NCI-H1105 treated with DMSO at 0.1 percent for 48 hours (cell line): ENCODE measurements at regions not wholly inside any gene's neighbourhood (a gene's known extent, or its start where the extent isn't known, plus 50 kb on each side); places are given as distances from the start of the nearest gene placed in this dataset.
"Not testable (repeated sequence)": the region's sequence is repeated elsewhere in the genome, so short reads cannot be mapped to it uniquely, and the experiment has no call there.

Experiments
- DNase-seq: peaks from one replicate; lab custom pipeline; 2025; lab: John Stamatoyannopoulos, UW

DNA sequence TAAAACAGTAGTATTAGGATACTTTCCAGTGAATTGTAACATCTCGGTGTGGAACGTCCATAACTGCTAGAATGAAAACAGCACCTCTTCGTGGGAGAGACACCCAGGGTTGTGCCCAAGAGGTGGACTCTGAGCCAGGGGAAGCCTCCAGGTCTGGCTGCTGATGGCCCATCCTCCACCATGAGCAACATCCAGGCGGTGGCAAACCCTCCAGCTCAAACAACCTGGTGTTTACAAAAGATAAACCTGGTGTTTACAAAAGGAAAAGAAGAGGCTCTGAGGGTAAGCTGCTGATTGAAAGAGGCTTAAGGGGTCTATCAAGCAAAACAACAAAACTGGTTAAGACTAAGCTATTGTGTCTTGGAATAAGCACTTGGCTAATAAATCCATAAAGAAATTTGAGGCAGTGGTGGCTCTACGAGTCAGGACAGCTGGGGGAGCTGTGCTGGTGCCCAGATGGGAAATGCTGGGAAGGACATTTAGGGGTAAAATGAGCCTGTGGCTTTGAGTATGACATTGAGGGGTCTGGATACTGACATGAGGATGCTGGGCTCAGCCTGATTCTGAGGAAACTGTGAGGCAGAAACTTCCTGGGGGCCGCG, 909.0 kb downstream of the BRD1 start:
- peak; percentile 88 for DNase-seq

DNA sequence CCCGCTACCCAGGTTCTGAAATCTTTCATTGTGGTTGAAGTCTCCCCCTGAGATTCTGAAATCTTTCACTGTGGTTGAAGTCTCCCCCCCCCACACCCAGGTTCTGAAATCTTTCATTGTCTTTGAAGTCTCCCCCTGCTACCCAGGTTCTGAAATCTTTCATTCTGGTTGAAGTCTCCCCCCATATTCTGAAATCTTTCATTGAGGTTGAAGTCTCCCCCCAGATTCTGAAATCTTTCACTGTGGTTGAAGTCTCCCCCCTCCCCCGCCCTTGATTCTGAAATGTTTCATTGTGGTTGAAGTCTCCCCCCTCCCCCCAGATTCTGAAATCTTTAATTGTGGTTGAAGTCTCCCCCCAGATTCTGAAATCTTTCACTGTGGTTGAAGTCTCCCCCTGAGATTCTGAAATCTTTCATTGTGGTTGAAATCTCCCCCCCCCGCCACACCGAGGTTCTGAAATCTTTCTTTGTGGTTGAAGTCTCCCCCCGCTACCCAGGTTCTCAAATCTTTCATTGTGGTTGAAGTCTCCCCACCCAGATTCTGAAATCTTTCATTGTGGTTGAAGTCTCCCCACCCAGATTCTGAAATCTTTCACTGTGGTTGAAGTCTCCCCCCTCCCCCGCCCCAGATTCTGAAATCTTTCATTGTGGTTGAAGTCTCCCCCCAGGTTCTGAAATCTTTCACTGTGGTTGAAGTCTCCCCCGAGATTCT, 915.2 kb downstream of the BRD1 start:
- DNase-seq, result not testable (repeated sequence)

DNA sequence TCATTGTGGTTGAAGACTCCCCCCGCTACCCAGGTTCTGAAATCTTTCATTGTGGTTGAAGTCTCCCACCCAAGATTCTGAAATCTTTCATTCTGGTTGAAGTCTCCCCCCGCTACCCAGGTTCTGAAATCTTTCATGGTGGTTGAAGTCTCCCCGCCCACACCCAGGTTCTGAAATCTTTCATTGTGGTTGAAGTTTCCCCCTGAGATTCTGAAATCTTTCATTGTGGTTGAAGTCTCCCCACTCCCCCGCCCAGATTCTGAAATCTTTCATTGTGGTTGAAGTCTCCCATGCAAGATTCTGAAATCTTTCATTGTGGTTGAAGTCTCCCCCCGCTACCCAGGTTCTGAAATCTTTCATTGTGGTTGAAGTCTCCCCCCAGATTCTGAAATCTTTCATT, 916.0 kb downstream of the BRD1 start:
- not testable (repeated sequence) for DNase-seq

GRCh38 chr22:48911067-48911466, 916.6 kb downstream of the BRD1 start:
- not testable (repeated sequence) for DNase-seq

GRCh38 chr22:48908547-48908946, 919.1 kb downstream of the BRD1 start:
- no peak for DNase-seq

DNA sequence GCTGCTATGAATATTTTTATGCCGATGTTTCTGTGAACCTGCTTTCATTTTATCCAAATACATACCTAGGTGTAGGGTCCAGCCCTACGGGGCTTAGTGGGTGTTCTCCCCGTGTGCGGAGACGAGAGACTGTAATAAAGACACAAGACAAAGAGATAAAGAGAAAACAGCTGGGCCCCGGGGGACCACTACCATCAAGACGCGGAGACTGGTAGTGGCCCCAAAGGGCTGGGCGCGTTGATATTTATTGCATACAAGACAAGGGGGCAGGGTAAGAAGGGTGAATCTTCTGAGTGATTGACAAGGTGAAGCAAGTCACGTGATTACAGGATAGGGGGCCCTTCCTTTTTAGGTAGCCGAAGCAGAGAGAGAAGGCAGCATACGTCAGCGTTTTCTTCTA, 920.1 kb downstream of the BRD1 start:
- no peak for DNase-seq

DNA sequence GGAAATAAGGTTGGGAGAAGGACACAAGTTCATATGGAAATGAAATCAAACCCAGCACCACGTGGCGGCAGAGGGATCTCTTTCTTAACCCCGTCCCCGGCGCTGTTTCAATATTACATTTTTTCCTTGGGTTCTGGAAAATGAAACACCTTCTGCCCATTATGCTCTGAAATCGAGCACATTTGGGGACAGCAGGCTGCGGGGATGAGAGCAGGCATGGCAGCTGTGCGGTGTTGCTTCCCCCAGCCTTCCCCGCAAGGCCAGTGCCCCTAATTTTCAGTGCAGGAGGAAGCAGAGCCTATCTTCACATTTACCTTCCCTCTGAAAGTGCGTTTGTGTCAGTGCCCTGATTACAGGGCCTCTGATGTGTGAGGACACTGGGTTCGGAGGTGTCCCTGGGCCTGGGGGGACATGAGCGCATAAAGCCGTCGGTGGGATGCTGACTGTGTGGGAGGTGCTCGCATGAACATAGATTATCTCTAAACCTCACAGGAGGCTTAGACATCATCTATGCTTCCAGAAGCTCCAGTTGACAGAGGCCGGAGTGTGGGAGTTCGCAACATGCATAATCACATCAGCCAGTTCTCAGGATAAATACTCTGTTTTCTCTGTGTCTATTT, 921.3 kb downstream of the BRD1 start:
- DNase-seq, result no peak

DNA sequence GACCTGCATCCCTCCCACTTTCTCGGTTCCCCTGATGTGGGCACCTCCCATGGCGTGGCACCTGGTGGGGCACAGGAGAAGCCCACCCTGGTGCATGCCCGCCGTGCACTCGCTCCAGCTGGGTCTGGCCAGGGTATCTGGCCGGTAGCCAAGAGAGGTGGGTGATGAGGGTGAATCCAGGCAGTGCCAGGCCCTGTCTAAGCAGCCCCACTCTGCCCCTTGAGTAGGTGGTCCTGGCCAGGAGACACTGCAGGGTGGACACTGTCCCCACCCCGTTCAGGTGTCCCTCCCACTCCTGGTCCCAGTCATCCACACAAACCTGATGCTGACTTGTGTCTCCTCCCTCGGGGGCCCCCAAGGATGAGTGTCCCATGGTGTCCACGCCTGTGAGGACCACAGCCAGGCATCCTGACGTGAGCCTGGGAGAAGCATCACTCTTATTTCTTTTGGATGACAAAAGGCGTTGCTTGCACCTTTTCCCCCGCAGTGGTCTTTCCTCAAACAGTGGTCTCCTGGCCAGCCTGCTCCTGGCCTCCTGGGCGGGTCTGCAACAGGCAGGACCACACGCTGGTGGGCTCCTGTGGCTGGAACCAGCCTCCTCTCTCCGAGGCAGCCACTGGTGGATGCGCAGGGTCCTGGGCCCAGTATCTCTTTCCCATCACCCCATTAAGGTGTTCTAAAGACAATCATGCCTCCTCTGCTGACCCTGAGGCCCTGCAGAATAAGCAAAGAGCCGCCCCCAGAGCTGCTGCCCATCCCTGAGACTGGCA, 922.3 kb downstream of the BRD1 start:
- no peak for DNase-seq

DNA sequence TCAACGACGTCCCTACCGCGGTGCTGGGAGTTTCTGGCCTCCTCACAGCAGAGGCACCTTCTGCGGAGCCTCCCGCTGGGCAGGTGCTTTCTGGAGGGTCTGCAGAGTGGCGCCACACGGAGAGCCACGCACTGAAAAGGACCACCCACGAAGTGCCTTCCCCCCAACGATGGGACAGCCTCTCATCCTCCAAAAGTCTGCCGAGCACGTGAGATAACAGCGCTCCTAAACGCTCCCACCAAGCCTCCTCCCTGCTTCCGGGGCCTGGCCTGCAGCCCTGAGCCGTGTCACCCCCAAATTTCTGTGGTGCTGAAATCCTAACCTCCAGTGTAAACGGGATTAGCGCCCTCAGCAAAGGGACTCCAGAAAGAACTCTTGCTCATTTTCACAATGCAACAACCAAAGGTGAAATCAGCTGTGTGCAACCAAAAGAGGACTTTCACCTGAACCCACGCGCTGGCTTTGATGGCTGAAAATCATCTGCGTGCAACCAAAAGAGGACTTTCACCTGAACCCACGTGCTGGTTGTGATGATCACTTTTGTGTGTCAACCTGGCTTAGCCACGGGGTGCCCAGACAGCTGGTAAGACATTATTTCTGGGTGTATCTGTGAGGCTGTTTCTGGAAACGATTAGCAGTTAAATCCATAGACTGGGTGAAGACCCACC, 924.6 kb downstream of the BRD1 start:
- no peak for DNase-seq

GRCh38 chr22:48902001-48902869, 925.4 kb downstream of the BRD1 start:
- no peak for DNase-seq

DNA sequence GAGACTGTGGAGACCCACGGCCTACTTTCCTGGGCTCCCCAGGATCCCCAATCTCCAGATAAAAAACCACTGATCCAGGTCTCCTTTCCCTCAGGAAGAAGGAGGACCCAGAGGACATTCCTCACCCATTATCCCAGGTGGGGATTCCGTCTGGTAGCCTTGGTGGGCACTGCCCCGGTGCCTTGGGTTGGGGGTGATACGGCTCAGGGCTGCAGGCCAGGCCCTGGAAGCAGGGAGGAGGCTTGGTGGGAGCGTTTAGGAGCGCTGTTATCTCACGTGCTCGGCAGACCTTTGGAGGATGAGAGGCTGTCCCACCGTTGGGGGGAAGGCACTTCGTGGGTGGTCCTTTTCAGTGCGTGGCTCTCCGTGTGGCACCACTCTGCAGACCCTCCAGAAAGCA, 926.3 kb downstream of the BRD1 start:
- DNase-seq, result no peak

- DNase-seq, result no peak
These were observed 927.0 kb downstream of the BRD1 start for GRCh38 chr22:48900626-48901025.

GRCh38 chr22:48900327-48900597, 927.4 kb downstream of the BRD1 start:
- no peak for DNase-seq

DNA sequence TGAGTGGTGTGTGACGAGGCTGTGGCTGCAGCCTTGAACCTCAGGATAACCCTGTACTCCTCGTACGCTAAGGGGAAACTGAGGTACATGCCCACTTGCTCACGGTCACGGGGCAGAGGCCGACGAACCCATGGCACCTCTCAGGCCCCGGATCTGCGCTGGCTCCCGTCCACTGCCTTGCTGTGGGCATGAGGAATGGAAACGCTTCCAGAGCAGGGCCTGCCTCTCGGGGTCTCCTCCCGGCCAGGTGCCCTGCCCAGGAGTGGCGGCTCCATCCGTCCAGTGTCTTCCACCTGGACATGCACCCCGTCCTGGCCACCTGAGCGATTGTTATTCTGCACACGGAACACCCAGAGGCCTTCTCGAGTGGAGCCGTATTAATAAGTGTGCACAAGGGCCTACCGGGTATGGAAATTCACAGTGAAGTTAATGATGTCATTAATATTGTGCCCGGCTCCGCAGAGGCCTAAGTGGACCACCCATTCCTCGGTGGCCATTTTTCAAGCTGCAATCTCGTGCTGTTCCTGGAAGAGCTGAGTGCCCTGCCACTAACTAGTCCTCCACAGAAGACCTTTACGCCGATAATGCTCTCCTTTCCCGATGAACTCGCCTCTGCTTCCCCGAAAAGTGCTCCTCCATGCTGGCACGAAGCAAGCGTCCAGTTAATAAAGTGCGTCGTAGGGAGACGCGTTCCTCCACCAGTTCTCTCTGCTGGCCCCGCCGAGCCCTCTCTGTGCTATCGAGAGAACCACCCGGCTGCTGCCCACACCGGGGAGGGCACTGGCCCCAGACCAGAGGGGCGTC, 927.9 kb downstream of the BRD1 start:
- no peak for DNase-seq

DNA sequence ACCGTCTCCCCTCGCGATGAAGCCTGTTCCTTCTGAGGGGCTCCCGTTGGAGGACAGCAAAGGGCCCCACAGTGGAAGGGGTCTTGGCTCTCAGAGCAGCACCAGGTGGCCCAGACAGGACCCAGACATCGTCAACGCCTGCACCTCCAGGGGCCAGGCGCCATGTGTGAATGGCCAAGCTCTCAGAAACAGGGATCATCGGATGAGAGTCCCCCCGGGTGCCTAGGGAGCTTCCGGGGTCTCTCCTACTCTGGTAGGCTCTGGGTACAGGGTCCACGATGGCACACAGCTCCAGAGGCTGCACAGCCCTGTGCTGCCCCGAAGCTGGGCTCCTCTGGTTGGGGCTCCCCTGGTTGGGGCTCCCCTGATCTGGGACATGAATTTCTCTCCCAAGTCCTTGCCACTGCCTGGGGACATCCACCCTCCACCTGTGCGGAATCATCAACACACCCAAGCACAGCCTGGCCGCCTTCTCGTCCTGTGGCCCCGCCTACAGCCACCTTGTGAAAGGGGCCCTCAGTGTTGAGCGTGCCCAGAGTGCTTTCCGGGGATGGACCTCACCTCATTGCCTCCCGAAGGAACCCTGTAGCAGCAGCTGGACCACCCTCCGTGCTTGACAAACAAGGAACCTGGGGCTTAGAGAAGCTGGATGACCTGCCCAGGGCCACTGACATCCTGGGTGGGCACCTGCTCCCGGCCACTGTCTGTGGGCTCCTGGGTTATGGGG, 929.0 kb downstream of the BRD1 start:
- no peak for DNase-seq

DNA sequence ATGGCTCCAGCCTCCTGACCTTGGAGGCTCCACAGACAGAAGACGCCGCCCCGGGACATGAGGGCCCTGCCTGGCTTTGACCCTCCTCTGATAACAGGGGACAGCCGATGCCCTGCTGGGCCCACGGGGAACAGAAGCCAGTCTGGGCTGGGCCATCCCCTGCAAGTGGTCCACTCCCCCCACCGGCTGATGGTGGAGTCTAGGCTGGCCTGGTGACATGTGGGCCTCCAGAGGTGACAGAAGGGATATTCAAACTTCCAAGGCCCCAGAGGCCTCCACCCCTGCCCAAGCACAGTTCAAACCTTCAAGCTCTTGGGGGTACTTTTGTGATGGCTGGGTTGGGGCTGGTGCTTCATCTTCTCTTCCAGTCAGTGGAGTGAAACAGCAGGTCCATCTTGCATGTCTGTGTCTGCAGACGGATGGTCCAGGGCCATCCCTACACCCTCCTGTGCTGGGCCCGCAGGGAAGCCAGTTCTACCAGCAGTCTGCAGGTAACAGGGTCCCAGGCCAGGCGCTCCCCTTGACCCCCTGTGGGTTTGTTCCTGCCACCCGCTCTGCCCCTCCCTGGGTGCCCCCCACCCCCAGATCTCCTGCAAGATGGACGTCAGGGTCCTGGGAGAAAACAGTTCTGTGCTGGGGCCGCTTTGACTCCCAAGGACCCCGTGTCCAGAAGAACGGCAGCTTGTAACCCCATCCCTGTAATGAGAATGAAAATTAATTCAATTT, 929.9 kb downstream of the BRD1 start:
- no peak for DNase-seq

DNA sequence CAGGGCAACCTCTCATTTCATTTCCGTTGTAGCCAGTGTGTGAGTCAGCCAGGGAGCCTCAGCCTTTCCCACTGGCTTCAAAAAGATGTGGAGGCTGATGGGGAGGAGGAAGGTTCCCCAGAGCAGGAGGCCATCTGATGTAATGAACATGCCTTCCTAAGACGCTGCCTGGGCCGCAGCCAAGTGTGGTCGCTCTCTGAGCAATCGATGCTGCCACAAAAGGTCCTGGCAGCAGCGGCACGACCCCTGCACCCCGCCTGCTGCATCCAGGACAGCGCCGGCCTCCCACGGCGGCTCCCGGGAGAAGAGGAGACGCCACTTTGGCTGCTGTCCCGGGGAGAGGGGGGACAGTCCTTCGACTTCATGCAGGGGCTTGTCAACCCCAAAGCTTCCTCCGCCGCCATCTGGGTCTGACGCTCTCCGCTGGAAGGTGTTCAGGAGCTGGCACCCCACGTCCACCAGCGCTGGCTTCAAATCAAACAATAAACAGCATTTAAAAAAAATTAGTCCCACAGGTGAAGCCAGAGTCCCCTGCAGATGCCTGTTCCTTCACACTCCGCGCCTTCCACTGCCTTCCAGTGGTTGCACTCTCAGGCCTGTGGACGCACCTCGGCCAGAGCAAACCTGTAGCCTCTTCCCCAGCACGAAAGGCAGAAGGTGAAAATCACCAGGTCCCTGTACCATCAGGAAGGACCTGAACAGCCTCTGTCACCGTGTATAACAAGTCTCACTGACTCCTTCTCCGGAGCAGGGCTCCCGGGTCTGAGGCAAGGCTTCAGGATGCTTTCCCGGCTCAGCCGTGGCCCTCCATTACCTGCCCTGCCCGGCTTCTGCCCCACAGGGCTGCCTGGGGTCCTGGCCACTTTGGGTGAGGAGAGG, 930.7 kb downstream of the BRD1 start:
- peak; percentile 14 for DNase-seq
